H9 (cell line): ENCODE measurements at regions not wholly inside any gene's neighbourhood (a gene's known extent, or its start where the extent isn't known, plus 50 kb on each side); places are given as distances from the start of the nearest gene placed in this dataset.

Source experiments
- DNase-seq: peaks from one replicate; pipeline ENCODE4 v3.0.0-alpha.2; 2017
- H2AFZ ChIP-seq: one replicate; pipeline ENCODE4 v1.6.1; 2013; ENCODE audit warnings: mild to moderate bottlenecking, low read length, control low read depth, moderate library complexity
- H2AK5ac ChIP-seq: 2 replicates; pipeline ENCODE4 v1.6.1; 2013; ENCODE audit warnings: low read length, control low read depth, mixed read lengths; ENCODE audit not compliant: insufficient read length
- H2BK120ac ChIP-seq: one replicate; pipeline ENCODE4 v1.6.1; 2013; ENCODE audit warnings: low read depth, mild to moderate bottlenecking, low read length, control low read depth, inconsistent platforms; ENCODE audit not compliant: poor library complexity, severe bottlenecking
- H2BK12ac ChIP-seq: 2 replicates; pipeline ENCODE4 v1.6.1; 2013; ENCODE audit warnings: low read length, control low read depth, mixed read lengths, low read depth; ENCODE audit not compliant: insufficient read length
- H2BK15ac ChIP-seq: 2 replicates; pipeline ENCODE4 v1.6.1; 2013; ENCODE audit warnings: low read depth, low read length, control low read depth
- H2BK20ac ChIP-seq: one replicate; pipeline ENCODE4 v1.6.1; 2013; ENCODE audit warnings: low read depth, mild to moderate bottlenecking, low read length, control low read depth, inconsistent platforms; ENCODE audit not compliant: poor library complexity, severe bottlenecking
- H2BK5ac ChIP-seq: 2 replicates; pipeline ENCODE4 v1.6.1; 2013; ENCODE audit warnings: low read length, control low read depth, mixed read lengths; ENCODE audit not compliant: insufficient read length
- H3K14ac ChIP-seq: 2 replicates; pipeline ENCODE4 v1.6.1; 2013; ENCODE audit warnings: low read length, control low read depth; ENCODE audit not compliant: insufficient read depth
- H3K18ac ChIP-seq: 2 replicates; pipeline ENCODE4 v1.6.1; 2013; ENCODE audit warnings: low read depth, mild to moderate bottlenecking, mixed read lengths, low read length, control low read depth; ENCODE audit not compliant: insufficient read length
- H3K23ac ChIP-seq: 2 replicates; pipeline ENCODE4 v1.6.1; 2013; ENCODE audit warnings: low read length, control low read depth, mixed read lengths, low read depth; ENCODE audit not compliant: insufficient read length
- H3K23me2 ChIP-seq: 2 replicates; pipeline ENCODE4 v1.6.1; 2013; ENCODE audit warnings: low read depth, mild to moderate bottlenecking, mixed read lengths, low read length, control low read depth; ENCODE audit not compliant: insufficient read length, poor library complexity, severe bottlenecking
- H3K27ac ChIP-seq: 2 replicates; pipeline ENCODE4 v1.5.1; 2013; ENCODE audit warnings: low read length, control low read depth, mixed read lengths, low read depth; ENCODE audit not compliant: insufficient read length
- H3K27me3 ChIP-seq: 2 replicates; pipeline ENCODE4 v1.6.1; 2013; ENCODE audit warnings: low read length, control low read depth, inconsistent platforms; ENCODE audit not compliant: insufficient read depth
- H3K4ac ChIP-seq: 2 replicates; pipeline ENCODE4 v1.6.1; 2013; ENCODE audit warnings: low read depth, mild to moderate bottlenecking, control low read depth, inconsistent platforms, low read length, moderate library complexity
- H3K4me1 ChIP-seq: 2 replicates; pipeline ENCODE4 v1.6.1; 2013; ENCODE audit warnings: low read length, control low read depth, inconsistent platforms; ENCODE audit not compliant: insufficient read depth
- H3K4me2 ChIP-seq: 2 replicates; pipeline ENCODE4 v1.6.1; 2013; ENCODE audit warnings: low read length, control low read depth, mixed read lengths; ENCODE audit not compliant: insufficient read length, insufficient read depth
- H3K56ac ChIP-seq: 2 replicates; pipeline ENCODE4 v1.6.1; 2013; ENCODE audit warnings: low read depth, mild to moderate bottlenecking, mixed read lengths, low read length, control low read depth; ENCODE audit not compliant: insufficient read length
- H3K79me1 ChIP-seq: 2 replicates; pipeline ENCODE4 v1.6.1; 2013; ENCODE audit warnings: low read depth, mild to moderate bottlenecking, moderate library complexity, low read length, control low read depth, inconsistent platforms; ENCODE audit not compliant: insufficient read depth, poor library complexity, severe bottlenecking
- H3K79me2 ChIP-seq: 2 replicates; pipeline ENCODE4 v1.6.1; 2013; ENCODE audit warnings: low read length, control low read depth, inconsistent platforms; ENCODE audit not compliant: insufficient read depth
- H3K9ac ChIP-seq: 2 replicates; pipeline ENCODE4 v1.6.1; 2013; ENCODE audit warnings: low read length, control low read depth, mixed read lengths; ENCODE audit not compliant: insufficient read length; ENCODE audit errors: extremely low read depth
- H3K9me3 ChIP-seq: one replicate; pipeline ENCODE4 v1.6.1; 2013; ENCODE audit warnings: low read depth, low read length, inconsistent platforms; ENCODE audit not compliant: control insufficient read depth
- H3T11ph ChIP-seq: one replicate; pipeline ENCODE4 v1.6.1; 2013; ENCODE audit warnings: mild to moderate bottlenecking, low read length, control low read depth, inconsistent platforms
- H4K20me1 ChIP-seq: one replicate; pipeline ENCODE4 v1.6.1; 2013; ENCODE audit not compliant: control insufficient read depth, insufficient read length, insufficient read depth
- H4K5ac ChIP-seq: 2 replicates; pipeline ENCODE4 v1.6.1; 2013; ENCODE audit warnings: low read depth, mild to moderate bottlenecking, mixed read lengths, low read length, control low read depth; ENCODE audit not compliant: insufficient read length
- H4K8ac ChIP-seq: replicated peaks from 2 replicates; pipeline ENCODE4 v1.6.1; 2013; ENCODE audit warnings: low read length, control low read depth, mixed read lengths, low read depth; ENCODE audit not compliant: insufficient read length
- H4K91ac ChIP-seq: 2 replicates; pipeline ENCODE4 v1.6.1; 2013; ENCODE audit warnings: low read depth, mild to moderate bottlenecking, moderate library complexity, mixed read lengths, low read length, control low read depth; ENCODE audit not compliant: insufficient read length
- H3K27ac Mint-ChIP-seq, 3 experiments: 2 replicates in 2 of 3; 3 replicates in 1 of 3; pipeline ENCODE4 v1.8.0; 2020 to 2021; ENCODE audit warnings: mixed read lengths in 3 of 3, mild to moderate bottlenecking in 1 of 3, moderate library complexity in 1 of 3
- H3K27me3 Mint-ChIP-seq: 2 replicates; pipeline ENCODE4 v1.8.0; 2021; ENCODE audit warnings: low read depth, mild to moderate bottlenecking, moderate library complexity, mixed read lengths
- H3K36me3 Mint-ChIP-seq, 3 experiments: 2 replicates in 2 of 3; 3 replicates in 1 of 3; pipeline ENCODE4 v1.8.0; 2020 to 2021; ENCODE audit warnings: low read depth in 3 of 3, mixed read lengths in 3 of 3; ENCODE audit not compliant: insufficient read depth in 1 of 3
- H3K4me1 Mint-ChIP-seq, 2 experiments: 2 replicates each; pipeline ENCODE4 v1.8.0; 2020; ENCODE audit warnings: mixed read lengths in 2 of 2
- H3K4me3 Mint-ChIP-seq, 2 experiments: 2 replicates in 1 of 2; 3 replicates in 1 of 2; pipeline ENCODE4 v1.8.0; 2020 to 2021; ENCODE audit warnings: mild to moderate bottlenecking in 2 of 2, mixed read lengths in 2 of 2, moderate library complexity in 1 of 2
- H3K9me3 Mint-ChIP-seq, 2 experiments: 2 replicates in 1 of 2; 3 replicates in 1 of 2; pipeline ENCODE4 v1.8.0; 2020; ENCODE audit warnings: mild to moderate bottlenecking in 2 of 2, mixed read lengths in 2 of 2, moderate library complexity in 1 of 2
- CTCF ChIP-seq: fragments of 200-600 bp; sonication (generic); conservative IDR thresholded peaks from 3 replicates; pipeline ENCODE4 v1.8.0; 2021; ENCODE audit warnings: antibody characterized with exemption, mild to moderate bottlenecking
- WGBS: extraction: QIAGEN DNeasy Blood & Tissue Kit; methylation state at CpG from one replicate; pipeline ENCODE4 v1.1.7; 2013; ENCODE audit warnings: missing lambda C conversion rate, low lambda C conversion rate, mixed read lengths; ENCODE audit not compliant: insufficient read length; ENCODE audit errors: extremely low coverage; 5-methylcytosine and 5-hydroxymethylcytosine counted together

GRCh38 chr12:97134495-97134894 is 227.4 kb downstream of the NEDD1 start:
- no peaks in the 10 kb centered on the region for H3K79me1 ChIP-seq
- 0 out of 7 replicates have a peak overlapping the region, but pooled peaks of 1 of the 3 experiments have one; percentile 31 for H3K27ac Mint-ChIP-seq
- TF ChIP-seq CTCF: peak; percentile 55

More at GRCh38 chr12:97134495-97134894, 227.4 kb downstream of the NEDD1 start:
- Histone ChIP-seq H3K18ac (no peak overlapping the region), H3K23me2 (no peaks in the 10 kb centered on the region), H3K27ac (no peak overlapping the region), H3K4ac (no peak overlapping the region), H4K8ac (no peak overlapping the region), H2BK120ac (no peak overlapping the region), H2BK15ac (no peak overlapping the region), H4K20me1 (no peaks in the 10 kb centered on the region), H3K27me3 (no peaks in the 10 kb centered on the region), H2AFZ (no peak overlapping the region), H2BK5ac (no peak overlapping the region), H3K14ac (no peak overlapping the region), H2BK12ac (no peak overlapping the region), H3K9ac (no peak overlapping the region), H3K4me1 (peaks cover 2% of the 10 kb centered on the region; the same call in 1 of the 2 replicates), H3K79me2 (no peaks in the 10 kb centered on the region), H2BK20ac (no peak overlapping the region), H3K56ac (no peak overlapping the region), H4K91ac (no peak overlapping the region), H3K9me3 (peaks cover 3% of the 10 kb centered on the region), H4K5ac (no peak overlapping the region), H3T11ph (no peak overlapping the region), H2AK5ac (no peak overlapping the region), H3K23ac (no peak overlapping the region), H3K4me2 (no peak overlapping the region)
- no peak overlapping the region for H3K4me3 Mint-ChIP-seq
- H3K4me1 Mint-ChIP-seq: peaks cover 51 to 53% of the 10 kb centered on the region in 2 experiments
- WGBS: no CpG with 5 or more reads among the region's 1 CpG
- peaks cover 4% of the 10 kb centered on the region for H3K27me3 Mint-ChIP-seq
- peaks cover 12 to 16% of the 10 kb centered on the region in 2 experiments for H3K9me3 Mint-ChIP-seq
- no peak for DNase-seq
- H3K36me3 Mint-ChIP-seq: peaks cover 15 to 39% (median 23%) of the 10 kb centered on the region in 3 experiments
